ENCODE measurements at regions not wholly inside any gene's neighbourhood (a gene's known extent, or its start where the extent isn't known, plus 50 kb on each side); places are given as distances from the start of the nearest gene placed in this dataset.

GRCh38 chr2:116489944-116490343 lies 1324.5 kb upstream of the DDX18 start:
- Histone ChIP-seq H3K4me1 (ENCODE audit: control insufficient read depth, insufficient read depth, low read length) (no peaks in the 10 kb centered on the region), H3K27me3 (ENCODE audit: control insufficient read depth, insufficient read depth, low read length) (no peaks in the 10 kb centered on the region), H3K36me3 (ENCODE audit: control insufficient read depth, insufficient read depth, low read length) (no peaks in the 10 kb centered on the region), H3K4me3 (ENCODE audit: low read depth in 2 of 2, low read length in 2 of 2) (no peak overlapping the region), H3K27ac (ENCODE audit: low read length) (no peak overlapping the region), H3K9me3 (ENCODE audit: control insufficient read depth, insufficient read depth, low read depth, low read length) (0 out of 2 replicates have a peak, but pooled peaks cover 3% of the 10 kb centered on the region)
- TF ChIP-seq TCF7L2 (IDR thresholded peaks at IDR 0.05; ENCODE audit: low read depth, low read length) (no peak), POLR2AphosphoS5 (IDR thresholded peaks at IDR 0.05; ENCODE audit: low read depth, low read length) (no peak), SIN3A (IDR thresholded peaks at IDR 0.05; ENCODE audit: borderline replicate concordance, insufficient read depth, low read depth, low read length) (no peak)
- TF ChIP-seq, protein P1, sequence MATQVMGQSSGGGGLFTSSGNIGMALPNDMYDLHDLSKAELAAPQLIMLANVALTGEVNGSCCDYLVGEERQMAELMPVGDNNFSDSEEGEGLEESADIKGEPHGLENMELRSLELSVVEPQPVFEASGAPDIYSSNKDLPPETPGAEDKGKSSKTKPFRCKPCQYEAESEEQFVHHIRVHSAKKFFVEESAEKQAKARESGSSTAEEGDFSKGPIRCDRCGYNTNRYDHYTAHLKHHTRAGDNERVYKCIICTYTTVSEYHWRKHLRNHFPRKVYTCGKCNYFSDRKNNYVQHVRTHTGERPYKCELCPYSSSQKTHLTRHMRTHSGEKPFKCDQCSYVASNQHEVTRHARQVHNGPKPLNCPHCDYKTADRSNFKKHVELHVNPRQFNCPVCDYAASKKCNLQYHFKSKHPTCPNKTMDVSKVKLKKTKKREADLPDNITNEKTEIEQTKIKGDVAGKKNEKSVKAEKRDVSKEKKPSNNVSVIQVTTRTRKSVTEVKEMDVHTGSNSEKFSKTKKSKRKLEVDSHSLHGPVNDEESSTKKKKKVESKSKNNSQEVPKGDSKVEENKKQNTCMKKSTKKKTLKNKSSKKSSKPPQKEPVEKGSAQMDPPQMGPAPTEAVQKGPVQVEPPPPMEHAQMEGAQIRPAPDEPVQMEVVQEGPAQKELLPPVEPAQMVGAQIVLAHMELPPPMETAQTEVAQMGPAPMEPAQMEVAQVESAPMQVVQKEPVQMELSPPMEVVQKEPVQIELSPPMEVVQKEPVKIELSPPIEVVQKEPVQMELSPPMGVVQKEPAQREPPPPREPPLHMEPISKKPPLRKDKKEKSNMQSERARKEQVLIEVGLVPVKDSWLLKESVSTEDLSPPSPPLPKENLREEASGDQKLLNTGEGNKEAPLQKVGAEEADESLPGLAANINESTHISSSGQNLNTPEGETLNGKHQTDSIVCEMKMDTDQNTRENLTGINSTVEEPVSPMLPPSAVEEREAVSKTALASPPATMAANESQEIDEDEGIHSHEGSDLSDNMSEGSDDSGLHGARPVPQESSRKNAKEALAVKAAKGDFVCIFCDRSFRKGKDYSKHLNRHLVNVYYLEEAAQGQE (IDR thresholded peaks at IDR 0.05; ENCODE audit: insufficient read depth in 1 of 2, low read depth in 2 of 2, low read length in 1 of 2), result no peak
- TF ChIP-seq, protein P2, sequence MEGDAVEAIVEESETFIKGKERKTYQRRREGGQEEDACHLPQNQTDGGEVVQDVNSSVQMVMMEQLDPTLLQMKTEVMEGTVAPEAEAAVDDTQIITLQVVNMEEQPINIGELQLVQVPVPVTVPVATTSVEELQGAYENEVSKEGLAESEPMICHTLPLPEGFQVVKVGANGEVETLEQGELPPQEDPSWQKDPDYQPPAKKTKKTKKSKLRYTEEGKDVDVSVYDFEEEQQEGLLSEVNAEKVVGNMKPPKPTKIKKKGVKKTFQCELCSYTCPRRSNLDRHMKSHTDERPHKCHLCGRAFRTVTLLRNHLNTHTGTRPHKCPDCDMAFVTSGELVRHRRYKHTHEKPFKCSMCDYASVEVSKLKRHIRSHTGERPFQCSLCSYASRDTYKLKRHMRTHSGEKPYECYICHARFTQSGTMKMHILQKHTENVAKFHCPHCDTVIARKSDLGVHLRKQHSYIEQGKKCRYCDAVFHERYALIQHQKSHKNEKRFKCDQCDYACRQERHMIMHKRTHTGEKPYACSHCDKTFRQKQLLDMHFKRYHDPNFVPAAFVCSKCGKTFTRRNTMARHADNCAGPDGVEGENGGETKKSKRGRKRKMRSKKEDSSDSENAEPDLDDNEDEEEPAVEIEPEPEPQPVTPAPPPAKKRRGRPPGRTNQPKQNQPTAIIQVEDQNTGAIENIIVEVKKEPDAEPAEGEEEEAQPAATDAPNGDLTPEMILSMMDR (IDR thresholded peaks at IDR 0.05), result no peak
- intact Hi-C loops (cut with micrococcal nuclease; ENCODE audit: unreplicated experiment), result no loop called here
- ATAC-seq (no peak), DNase-seq (ENCODE audit: low read depth, low spot score) (no peak)
- in situ Hi-C loops (cut with HindIII; ENCODE audit: low pct_unique_long_range_greater_than_20kb, low sequenced_read_pairs), result no loop called here
- BruUV-seq (replicated peaks), result no TSS peak
- ChIA-PET CTCF (no interaction called here), POLR2A (no interaction called here)

GRCh38 chr2:116490511-116491145 lies 1323.9 kb upstream of the DDX18 start:
- Histone ChIP-seq H3K4me1 (ENCODE audit: control insufficient read depth, insufficient read depth, low read length) (no peaks in the 10 kb centered on the region), H3K27ac (ENCODE audit: low read length) (no peak overlapping the region), H3K4me3 (ENCODE audit: low read depth in 2 of 2, low read length in 2 of 2) (no peak overlapping the region), H3K27me3 (ENCODE audit: control insufficient read depth, insufficient read depth, low read length) (no peaks in the 10 kb centered on the region), H3K9me3 (ENCODE audit: control insufficient read depth, insufficient read depth, low read depth, low read length) (0 out of 2 replicates have a peak, but pooled peaks cover 3% of the 10 kb centered on the region), H3K36me3 (ENCODE audit: control insufficient read depth, insufficient read depth, low read length) (no peaks in the 10 kb centered on the region)
- ATAC-seq (no peak), DNase-seq (ENCODE audit: low read depth, low spot score) (no peak)
- in situ Hi-C loops (cut with HindIII; ENCODE audit: low pct_unique_long_range_greater_than_20kb, low sequenced_read_pairs) (no loop called here), intact Hi-C loops (cut with micrococcal nuclease; ENCODE audit: unreplicated experiment) (no loop called here)
- POLR2A ChIA-PET, result no interaction called here
- BruUV-seq (replicated peaks), result no TSS peak
- TF ChIP-seq TCF7L2 (IDR thresholded peaks at IDR 0.05; ENCODE audit: low read depth, low read length) (no peak), POLR2AphosphoS5 (IDR thresholded peaks at IDR 0.05; ENCODE audit: low read depth, low read length) (no peak), SIN3A (IDR thresholded peaks at IDR 0.05; ENCODE audit: borderline replicate concordance, insufficient read depth, low read depth, low read length) (no peak)
- TF ChIP-seq, protein P1 (IDR thresholded peaks at IDR 0.05; ENCODE audit: insufficient read depth in 1 of 2, low read depth in 2 of 2, low read length in 1 of 2), result no peak
- TF ChIP-seq, protein P2 (IDR thresholded peaks at IDR 0.05), result no peak
- CTCF ChIA-PET, result no interaction called here
